ENCODE measurements at regions not wholly inside any gene's neighbourhood (a gene's known extent, or its start where the extent isn't known, plus 50 kb on each side); places are given as distances from the start of the nearest gene placed in this dataset.
"Not testable (repeated sequence)": the region's sequence is repeated elsewhere in the genome, so short reads cannot be mapped to it uniquely, and the experiment has no call there.

GRCh38 chr4:171256223-171256622, 557.0 kb upstream of the GALNTL6 start:
- TF ChIP-seq, protein P1, sequence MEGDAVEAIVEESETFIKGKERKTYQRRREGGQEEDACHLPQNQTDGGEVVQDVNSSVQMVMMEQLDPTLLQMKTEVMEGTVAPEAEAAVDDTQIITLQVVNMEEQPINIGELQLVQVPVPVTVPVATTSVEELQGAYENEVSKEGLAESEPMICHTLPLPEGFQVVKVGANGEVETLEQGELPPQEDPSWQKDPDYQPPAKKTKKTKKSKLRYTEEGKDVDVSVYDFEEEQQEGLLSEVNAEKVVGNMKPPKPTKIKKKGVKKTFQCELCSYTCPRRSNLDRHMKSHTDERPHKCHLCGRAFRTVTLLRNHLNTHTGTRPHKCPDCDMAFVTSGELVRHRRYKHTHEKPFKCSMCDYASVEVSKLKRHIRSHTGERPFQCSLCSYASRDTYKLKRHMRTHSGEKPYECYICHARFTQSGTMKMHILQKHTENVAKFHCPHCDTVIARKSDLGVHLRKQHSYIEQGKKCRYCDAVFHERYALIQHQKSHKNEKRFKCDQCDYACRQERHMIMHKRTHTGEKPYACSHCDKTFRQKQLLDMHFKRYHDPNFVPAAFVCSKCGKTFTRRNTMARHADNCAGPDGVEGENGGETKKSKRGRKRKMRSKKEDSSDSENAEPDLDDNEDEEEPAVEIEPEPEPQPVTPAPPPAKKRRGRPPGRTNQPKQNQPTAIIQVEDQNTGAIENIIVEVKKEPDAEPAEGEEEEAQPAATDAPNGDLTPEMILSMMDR (IDR thresholded peaks at IDR 0.05; ENCODE audit: low read depth, low read length): no peak
- Histone ChIP-seq H3K4me3 (ENCODE audit: low read depth, low read length) (no peak overlapping the region), H3K27me3 (ENCODE audit: control insufficient read depth, insufficient read depth, low read length) (no peaks in the 10 kb centered on the region), H3K9me3 (ENCODE audit: control insufficient read depth, insufficient read depth, low read length) (peaks cover 4% of the 10 kb centered on the region; the same call in 1 of the 2 replicates), H3K27ac (ENCODE audit: low read depth, low read length) (no peak overlapping the region)
- no peak for DNase-seq (ENCODE audit: low read depth, low spot score)
- CTCF ChIA-PET: no interaction called here
- POLR2A ChIA-PET: no interaction called here

GRCh38 chr4:171246948-171247347, 566.3 kb upstream of the GALNTL6 start:
- Histone ChIP-seq H3K9me3 (ENCODE audit: control insufficient read depth, insufficient read depth, low read length) (no peaks in the 10 kb centered on the region; the same call in 1 of the 2 replicates), H3K27ac (ENCODE audit: low read depth, low read length) (no peak overlapping the region), H3K4me3 (ENCODE audit: low read depth, low read length) (no peak overlapping the region), H3K27me3 (ENCODE audit: control insufficient read depth, insufficient read depth, low read length) (no peaks in the 10 kb centered on the region)
- ChIA-PET CTCF (no interaction called here), POLR2A (no interaction called here)
- DNase-seq (ENCODE audit: low read depth, low spot score): no peak
- TF ChIP-seq, protein P1 (IDR thresholded peaks at IDR 0.05; ENCODE audit: low read depth, low read length): no peak

GRCh38 chr4:171242831-171243230, 570.4 kb upstream of the GALNTL6 start:
- Histone ChIP-seq H3K9me3 (ENCODE audit: control insufficient read depth, insufficient read depth, low read length) (no peaks in the 10 kb centered on the region; the same call in 1 of the 2 replicates), H3K27ac (ENCODE audit: low read depth, low read length) (no peak overlapping the region), H3K27me3 (ENCODE audit: control insufficient read depth, insufficient read depth, low read length) (no peaks in the 10 kb centered on the region), H3K4me3 (ENCODE audit: low read depth, low read length) (no peak overlapping the region)
- TF ChIP-seq, protein P1 (IDR thresholded peaks at IDR 0.05; ENCODE audit: low read depth, low read length): no peak
- ChIA-PET CTCF (no interaction called here), POLR2A (no interaction called here)
- DNase-seq (ENCODE audit: low read depth, low spot score): no peak

DNA sequence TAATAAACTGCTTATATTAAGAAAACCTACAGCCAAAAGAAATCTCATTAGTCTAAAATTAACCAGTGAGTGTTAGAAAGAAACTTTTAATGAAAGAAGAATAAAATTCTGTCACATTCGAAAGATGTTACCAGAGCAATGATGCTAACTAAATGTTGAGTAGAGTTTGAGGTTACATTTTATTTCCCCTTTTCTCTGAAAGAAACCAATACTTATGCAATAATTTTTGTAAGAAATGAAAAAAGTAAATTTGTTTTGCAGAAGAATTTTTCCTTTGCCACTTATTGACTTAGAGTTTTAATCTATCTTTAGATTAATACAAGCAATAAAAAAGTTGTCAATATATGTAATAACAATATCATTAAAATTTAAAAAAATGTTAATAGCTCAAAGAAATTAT, 574.0 kb upstream of the GALNTL6 start:
- POLR2A ChIA-PET: no interaction called here
- Histone ChIP-seq H3K27me3 (ENCODE audit: control insufficient read depth, insufficient read depth, low read length) (no peaks in the 10 kb centered on the region), H3K27ac (ENCODE audit: low read depth, low read length) (no peak overlapping the region), H3K4me3 (ENCODE audit: low read depth, low read length) (no peak overlapping the region), H3K9me3 (ENCODE audit: control insufficient read depth, insufficient read depth, low read length) (no peaks in the 10 kb centered on the region)
- CTCF ChIA-PET: no interaction called here
- no peak for DNase-seq (ENCODE audit: low read depth, low spot score)
- TF ChIP-seq, protein P1 (IDR thresholded peaks at IDR 0.05; ENCODE audit: low read depth, low read length): no peak

GRCh38 chr4:171235521-171235920, 577.7 kb upstream of the GALNTL6 start:
- Histone ChIP-seq H3K27me3 (ENCODE audit: control insufficient read depth, insufficient read depth, low read length) (no peaks in the 10 kb centered on the region), H3K4me3 (ENCODE audit: low read depth, low read length) (no peak overlapping the region), H3K9me3 (ENCODE audit: control insufficient read depth, insufficient read depth, low read length) (peaks cover 4% of the 10 kb centered on the region; the same call in 1 of the 2 replicates), H3K27ac (ENCODE audit: low read depth, low read length) (no peak overlapping the region)
- CTCF ChIA-PET: interaction anchor here (0.6 kb wide), 1 partner anchor 36 kb away, joined by 3 read pairs; no protein-coding TSS in a partner anchor
- DNase-seq (ENCODE audit: low read depth, low spot score): no peak
- POLR2A ChIA-PET: no interaction called here
- TF ChIP-seq, protein P1 (IDR thresholded peaks at IDR 0.05; ENCODE audit: low read depth, low read length): no peak

- POLR2A ChIA-PET; H3K9me3 ChIP-seq (ENCODE audit: control insufficient read depth, insufficient read depth, low read length); DNase-seq (ENCODE audit: low read depth, low spot score); H3K27ac ChIP-seq (ENCODE audit: low read depth, low read length); H3K4me3 ChIP-seq (ENCODE audit: low read depth, low read length); H3K27me3 ChIP-seq (ENCODE audit: control insufficient read depth, insufficient read depth, low read length); CTCF ChIA-PET: not testable (repeated sequence)
Measured at GRCh38 chr4:171229354-171229753, 583.9 kb upstream of the GALNTL6 start.
